RWPE1 (cell line): ENCODE measurements at regions not wholly inside any gene's neighbourhood (a gene's known extent, or its start where the extent isn't known, plus 50 kb on each side); places are given as distances from the start of the nearest gene placed in this dataset.

ENCODE experiments used
- CTCF ChIA-PET: fragments of 350-600 bp; sonication (Branson Sonifier 250); formaldehyde crosslinking; extraction: SDS; loops from one replicate; lab custom pipeline; 2021; lab: Yijun Ruan, JAX
- POLR2A ChIA-PET: fragments of 400-600 bp; formaldehyde crosslinking; extraction: SDS; loops from one replicate; lab custom pipeline; 2020; ENCODE audit warnings: antibody characterized with exemption; ENCODE audit not compliant: low non-redundant PET; lab: Yijun Ruan, JAX
- DNase-seq: peaks from one replicate; pipeline ENCODE4 v3.0.0; 2012; ENCODE audit warnings: low spot score
- H3K27ac ChIP-seq: fragments of 450-650 bp; 2 replicates; pipeline ENCODE4 v1.5.1; 2017
- TF ChIP-seq, protein P1 (sequence below): fragments of 450-650 bp; conservative IDR thresholded peaks from 2 replicates; pipeline ENCODE4 v1.5.1; 2017; ENCODE audit warnings: low read depth, mild to moderate bottlenecking

GRCh38 chr1:172870901-172871606 lies 179.7 kb downstream of the TNFSF18 start:
- ChIA-PET POLR2A (no interaction called here), CTCF (no interaction called here)
- TF ChIP-seq, protein P1, sequence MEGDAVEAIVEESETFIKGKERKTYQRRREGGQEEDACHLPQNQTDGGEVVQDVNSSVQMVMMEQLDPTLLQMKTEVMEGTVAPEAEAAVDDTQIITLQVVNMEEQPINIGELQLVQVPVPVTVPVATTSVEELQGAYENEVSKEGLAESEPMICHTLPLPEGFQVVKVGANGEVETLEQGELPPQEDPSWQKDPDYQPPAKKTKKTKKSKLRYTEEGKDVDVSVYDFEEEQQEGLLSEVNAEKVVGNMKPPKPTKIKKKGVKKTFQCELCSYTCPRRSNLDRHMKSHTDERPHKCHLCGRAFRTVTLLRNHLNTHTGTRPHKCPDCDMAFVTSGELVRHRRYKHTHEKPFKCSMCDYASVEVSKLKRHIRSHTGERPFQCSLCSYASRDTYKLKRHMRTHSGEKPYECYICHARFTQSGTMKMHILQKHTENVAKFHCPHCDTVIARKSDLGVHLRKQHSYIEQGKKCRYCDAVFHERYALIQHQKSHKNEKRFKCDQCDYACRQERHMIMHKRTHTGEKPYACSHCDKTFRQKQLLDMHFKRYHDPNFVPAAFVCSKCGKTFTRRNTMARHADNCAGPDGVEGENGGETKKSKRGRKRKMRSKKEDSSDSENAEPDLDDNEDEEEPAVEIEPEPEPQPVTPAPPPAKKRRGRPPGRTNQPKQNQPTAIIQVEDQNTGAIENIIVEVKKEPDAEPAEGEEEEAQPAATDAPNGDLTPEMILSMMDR = no peak
- no peak overlapping the region for H3K27ac ChIP-seq
- no peak for DNase-seq

- DNase-seq = no peak
- TF ChIP-seq, protein P1 = no peak
These were observed 175.8 kb downstream of the TNFSF18 start for GRCh38 chr1:172874950-172875349.

DNA sequence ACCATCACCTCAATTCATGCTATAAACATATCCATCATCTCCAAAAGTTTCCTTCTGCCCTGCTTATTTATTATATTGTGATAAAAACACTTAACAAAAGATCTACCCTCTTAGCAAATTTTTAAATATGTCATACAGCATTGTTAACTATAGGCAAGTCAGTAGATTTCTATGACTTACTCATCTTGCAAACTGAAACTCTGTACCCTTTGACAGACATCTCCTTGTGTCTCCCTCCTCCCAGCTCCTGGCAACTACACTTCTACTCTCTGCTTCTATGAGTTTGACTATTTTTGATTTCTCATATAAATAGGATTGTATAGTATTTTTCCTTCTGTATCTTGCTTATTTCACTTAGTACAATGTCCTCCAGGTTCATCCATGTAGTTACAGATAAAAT lies 174.8 kb downstream of the TNFSF18 start:
- TF ChIP-seq, protein P1 = no peak
- POLR2A ChIA-PET = no interaction called here
- H3K27ac ChIP-seq = no peak overlapping the region
- no peak for DNase-seq
- CTCF ChIA-PET = interaction anchor here (0.6 kb wide), 1 partner anchor 11 kb away, joined by 3 read pairs; no protein-coding TSS in a partner anchor

More at GRCh38 chr1:172874950-172875349, 175.8 kb downstream of the TNFSF18 start:
- H3K27ac ChIP-seq = no peak overlapping the region
- POLR2A ChIA-PET = no interaction called here
- CTCF ChIA-PET = no interaction called here

GRCh38 chr1:172882385-172882784 lies 168.4 kb downstream of the TNFSF18 start:
- H3K27ac ChIP-seq = no peak overlapping the region
- no peak for DNase-seq
- TF ChIP-seq, protein P1 = no peak
- POLR2A ChIA-PET = no interaction called here
- CTCF ChIA-PET = no interaction called here

- TF ChIP-seq, protein P1 = no peak
- DNase-seq = no peak
- H3K27ac ChIP-seq = no peak overlapping the region
- ChIA-PET CTCF (no interaction called here), POLR2A (no interaction called here)
These were observed 167.9 kb downstream of the TNFSF18 start for GRCh38 chr1:172882791-172883386.

GRCh38 chr1:172883387-172883791 lies 167.4 kb downstream of the TNFSF18 start:
- no peak overlapping the region for H3K27ac ChIP-seq
- POLR2A ChIA-PET = no interaction called here
- CTCF ChIA-PET = no interaction called here
- TF ChIP-seq, protein P1 = no peak
- no peak for DNase-seq
